Upper lobe of left lung (tissue), 4 donors: ENCODE measurements at regions not wholly inside any gene's neighbourhood (a gene's known extent, or its start where the extent isn't known, plus 50 kb on each side); places are given as distances from the start of the nearest gene placed in this dataset.

Experiments
- EP300 ChIP-seq, 4 donors: sonication (generic); formaldehyde crosslinking; IDR thresholded peaks; one replicate each; pipeline ENCODE4 v1.5.1; 2017; ENCODE audit warnings: antibody characterized with exemption in 4 of 4, control low read depth in 2 of 4
- POLR2A ChIP-seq, 4 donors: fragments of 450-650 bp; IDR thresholded peaks; one replicate each; pipeline ENCODE4 v1.5.1; 2016 to 2017; ENCODE audit warnings: antibody characterized with exemption in 4 of 4, mild to moderate bottlenecking in 2 of 4
- POLR2AphosphoS5 ChIP-seq, 2 donors: sonication (generic); formaldehyde crosslinking; IDR thresholded peaks; one replicate each; pipeline ENCODE4 v1.5.1; 2017; ENCODE audit warnings: antibody characterized with exemption in 2 of 2
- TF ChIP-seq, protein P1 (sequence below), 6 experiments: fragments of 450-650 bp in 4 of 6; fragments of 200-600 bp in 2 of 6; sonication (generic) in 2 of 6; IDR thresholded peaks; one replicate each; pipeline ENCODE4 v1.5.1; 2016 to 2019; ENCODE audit warnings: antibody characterized with exemption in 6 of 6

DNA sequence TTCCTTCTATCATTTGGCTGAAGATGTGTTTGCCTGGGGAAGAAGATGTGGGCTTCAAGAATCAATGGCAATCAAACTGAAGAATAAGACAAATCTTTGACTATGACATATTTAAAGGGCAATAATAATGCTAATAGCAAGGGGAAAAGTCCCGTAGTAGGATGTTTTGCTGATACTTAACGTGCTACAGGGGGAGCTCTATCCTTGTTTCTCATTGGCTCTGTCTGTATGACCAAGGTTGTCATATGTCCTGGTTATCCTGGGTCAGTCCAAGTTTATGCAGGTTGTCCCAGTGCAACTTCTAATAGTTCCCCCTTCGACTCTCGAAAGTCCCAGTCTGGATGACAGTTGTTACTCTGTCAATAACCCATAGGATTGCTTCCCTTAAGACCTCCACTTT lies 321.3 kb downstream of the DHX35 start:
- TF ChIP-seq, protein P1, sequence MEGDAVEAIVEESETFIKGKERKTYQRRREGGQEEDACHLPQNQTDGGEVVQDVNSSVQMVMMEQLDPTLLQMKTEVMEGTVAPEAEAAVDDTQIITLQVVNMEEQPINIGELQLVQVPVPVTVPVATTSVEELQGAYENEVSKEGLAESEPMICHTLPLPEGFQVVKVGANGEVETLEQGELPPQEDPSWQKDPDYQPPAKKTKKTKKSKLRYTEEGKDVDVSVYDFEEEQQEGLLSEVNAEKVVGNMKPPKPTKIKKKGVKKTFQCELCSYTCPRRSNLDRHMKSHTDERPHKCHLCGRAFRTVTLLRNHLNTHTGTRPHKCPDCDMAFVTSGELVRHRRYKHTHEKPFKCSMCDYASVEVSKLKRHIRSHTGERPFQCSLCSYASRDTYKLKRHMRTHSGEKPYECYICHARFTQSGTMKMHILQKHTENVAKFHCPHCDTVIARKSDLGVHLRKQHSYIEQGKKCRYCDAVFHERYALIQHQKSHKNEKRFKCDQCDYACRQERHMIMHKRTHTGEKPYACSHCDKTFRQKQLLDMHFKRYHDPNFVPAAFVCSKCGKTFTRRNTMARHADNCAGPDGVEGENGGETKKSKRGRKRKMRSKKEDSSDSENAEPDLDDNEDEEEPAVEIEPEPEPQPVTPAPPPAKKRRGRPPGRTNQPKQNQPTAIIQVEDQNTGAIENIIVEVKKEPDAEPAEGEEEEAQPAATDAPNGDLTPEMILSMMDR (IDR thresholded peaks at IDR 0.05), result no peak
- no peak for TF ChIP-seq POLR2A (IDR thresholded peaks at IDR 0.05)
- no peak for TF ChIP-seq POLR2AphosphoS5 (IDR thresholded peaks at IDR 0.05)
- no peak for TF ChIP-seq EP300 (IDR thresholded peaks at IDR 0.05)
